ENCODE measurements at regions not wholly inside any gene's neighbourhood (a gene's known extent, or its start where the extent isn't known, plus 50 kb on each side); places are given as distances from the start of the nearest gene placed in this dataset.
"Not testable (repeated sequence)": the region's sequence is repeated elsewhere in the genome, so short reads cannot be mapped to it uniquely, and the experiment has no call there.

DNA sequence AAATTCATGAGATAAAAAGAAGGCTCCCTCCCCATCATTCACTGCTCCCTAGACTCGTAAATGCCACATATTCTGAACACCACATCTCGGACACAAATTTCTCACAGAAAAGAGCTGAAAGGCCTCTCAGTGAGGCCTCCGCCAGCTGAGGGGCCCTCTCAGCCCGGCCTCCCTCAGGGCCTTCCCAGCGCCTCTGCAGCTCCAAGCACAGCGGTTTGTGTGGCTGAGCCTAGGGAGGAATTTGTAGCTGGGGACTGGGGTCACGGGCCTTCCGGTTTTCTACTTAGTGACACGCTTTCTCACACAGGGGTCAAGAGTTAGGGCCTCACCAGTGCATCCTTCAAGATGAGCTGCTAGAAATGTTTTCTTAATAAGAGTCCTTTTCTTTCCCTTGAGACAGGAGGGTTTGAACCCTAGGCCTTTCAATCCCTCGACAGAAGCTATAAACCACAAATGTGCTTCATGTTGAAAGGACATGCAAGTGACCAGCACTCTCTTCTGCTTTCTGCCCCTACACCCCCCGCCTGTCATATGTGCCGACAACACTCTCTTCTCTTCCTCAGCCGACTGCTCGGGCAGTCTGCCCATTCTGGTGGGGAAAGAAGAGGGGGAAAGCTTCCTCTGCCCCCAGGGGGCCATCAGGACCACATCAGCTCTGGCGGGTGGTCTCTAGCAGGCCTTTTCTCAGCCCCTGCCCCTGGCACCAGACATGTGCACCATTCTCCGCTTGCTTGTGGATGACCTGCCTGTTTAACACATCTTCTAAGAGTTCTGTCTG is 104.9 kb downstream of the CHIC2 start:
- DNase-seq = no peak

DNA sequence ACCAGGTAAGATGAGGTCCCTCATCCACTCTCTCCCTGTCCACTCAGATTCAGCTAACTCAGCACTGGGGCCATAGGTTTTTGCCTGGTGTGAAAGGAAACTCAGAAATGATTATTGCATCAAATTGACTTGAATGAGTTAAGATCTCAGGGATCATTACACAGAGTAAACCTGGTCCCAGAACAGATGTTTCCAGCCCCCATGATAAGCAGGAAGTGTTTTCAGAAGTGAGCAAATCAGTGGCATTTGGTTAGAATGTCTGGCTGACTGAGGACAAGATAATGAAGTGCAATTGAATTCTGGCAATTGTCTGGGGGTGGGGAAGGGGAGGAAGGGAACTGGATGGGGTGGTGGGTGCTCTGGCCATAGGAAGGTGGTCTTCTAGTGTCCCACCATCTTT is 108.0 kb downstream of the CHIC2 start:
- DNase-seq = no peak

DNA sequence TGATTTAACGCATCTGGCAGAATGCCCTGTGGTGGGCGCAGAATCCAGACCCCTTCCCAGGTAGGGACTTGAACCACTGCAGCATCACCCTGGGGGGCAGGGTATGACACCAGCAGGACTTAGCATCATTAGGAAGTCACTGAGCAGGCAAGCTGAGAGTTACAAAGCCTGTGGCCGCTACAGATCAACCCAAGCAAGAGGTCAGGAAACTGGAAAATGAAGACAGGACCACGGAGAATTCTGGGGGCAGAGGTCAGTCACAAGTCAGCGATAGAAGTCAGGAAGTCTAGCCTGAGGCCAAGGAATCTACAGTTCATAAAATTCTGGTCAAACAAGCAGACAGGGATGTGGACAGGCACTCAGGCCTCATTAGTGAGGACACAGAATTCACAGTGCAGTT is 108.4 kb downstream of the CHIC2 start:
- DNase-seq = no peak

DNA sequence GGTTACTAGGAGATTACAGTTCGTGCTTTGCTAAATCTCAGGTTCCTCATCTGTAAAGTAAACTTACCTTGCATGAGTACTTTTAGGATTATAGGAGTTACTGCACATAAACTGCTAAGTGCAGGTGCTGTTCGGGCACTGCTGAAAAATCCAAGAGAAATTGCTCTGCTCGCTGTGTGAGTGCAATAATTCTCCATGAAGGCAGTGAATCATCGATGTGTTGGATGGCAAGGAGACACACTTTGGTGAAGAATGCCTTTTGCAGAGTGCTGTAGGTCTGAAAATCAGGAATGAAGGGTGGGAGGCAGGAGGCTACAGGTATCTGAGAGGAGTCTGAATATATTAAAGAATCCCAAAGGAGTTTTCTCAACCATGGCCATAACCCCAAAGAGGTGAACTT is 113.0 kb downstream of the CHIC2 start:
- DNase-seq = no peak

DNA sequence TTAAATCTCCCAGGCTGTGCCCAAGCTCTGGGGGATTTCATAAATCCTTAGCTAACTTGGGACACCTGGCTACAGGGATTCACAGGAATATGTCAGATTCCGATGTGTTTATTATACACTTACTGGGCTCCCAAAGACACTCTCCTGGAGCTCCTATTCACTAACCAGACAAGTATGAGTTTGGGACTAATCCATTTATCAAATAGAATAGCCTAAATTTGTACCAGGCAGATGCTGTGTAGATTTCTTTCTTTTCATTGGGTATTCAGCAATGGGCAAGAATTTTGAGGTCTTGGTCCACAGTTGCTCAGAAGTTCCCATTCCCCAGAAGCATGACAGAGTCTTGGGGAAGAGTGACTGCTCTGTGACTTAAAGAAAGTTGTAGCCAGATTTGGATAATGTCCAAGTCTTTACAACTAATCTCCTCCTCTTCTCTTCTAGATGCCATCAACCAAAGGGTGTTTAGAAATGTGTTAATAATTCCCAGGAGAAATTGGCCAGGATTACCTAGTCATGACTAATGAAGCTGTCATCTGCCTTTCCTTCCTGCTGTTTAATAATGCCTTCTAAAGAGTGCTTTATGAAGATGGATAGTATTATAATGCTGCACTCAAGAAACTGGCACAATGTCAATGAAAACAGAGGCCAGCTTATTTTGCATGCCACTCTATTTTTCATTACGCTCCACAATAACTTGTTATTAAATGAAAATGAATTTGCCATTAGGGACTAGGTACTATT is 120.9 kb downstream of the CHIC2 start:
- DNase-seq = no peak

DNA sequence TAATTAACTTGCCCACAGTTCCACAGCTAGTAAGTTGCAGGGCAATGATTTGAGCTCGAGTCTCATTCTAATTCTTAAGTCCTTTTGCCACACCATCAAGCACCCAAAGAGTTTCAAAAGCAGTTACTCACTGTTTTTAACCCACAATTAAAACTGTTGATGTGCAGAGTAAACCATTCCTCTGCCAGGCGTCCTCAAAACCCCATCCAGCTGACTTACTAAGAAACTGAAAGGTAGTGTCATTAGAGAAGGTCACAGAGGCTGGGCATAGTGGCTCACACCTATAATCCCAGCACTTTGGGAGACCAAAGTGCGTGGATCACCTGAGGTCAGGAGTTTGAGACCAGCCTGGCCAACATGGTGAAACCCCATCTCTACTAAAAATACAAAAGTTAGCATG is 121.7 kb downstream of the CHIC2 start:
- DNase-seq = no peak

DNA sequence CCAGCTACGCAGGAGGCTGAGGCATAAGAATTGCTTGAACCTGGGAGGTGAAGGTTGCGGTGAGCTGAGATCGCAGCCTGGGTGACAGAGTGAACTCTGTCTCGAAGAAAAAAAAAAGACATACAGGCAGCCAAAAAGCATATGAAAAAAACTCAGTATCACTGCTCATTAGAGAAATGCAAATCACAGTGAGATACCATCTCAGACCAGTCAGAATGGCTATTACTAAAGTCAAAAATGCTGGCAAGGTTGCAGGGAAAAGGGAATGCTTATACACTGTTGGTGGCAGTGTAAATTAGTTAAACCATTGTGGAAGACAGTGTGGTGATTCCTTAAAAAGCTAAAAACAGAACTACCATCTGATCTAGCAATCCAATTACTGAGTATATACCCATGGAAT is 123.1 kb downstream of the CHIC2 start:
- no peak for DNase-seq

DNA sequence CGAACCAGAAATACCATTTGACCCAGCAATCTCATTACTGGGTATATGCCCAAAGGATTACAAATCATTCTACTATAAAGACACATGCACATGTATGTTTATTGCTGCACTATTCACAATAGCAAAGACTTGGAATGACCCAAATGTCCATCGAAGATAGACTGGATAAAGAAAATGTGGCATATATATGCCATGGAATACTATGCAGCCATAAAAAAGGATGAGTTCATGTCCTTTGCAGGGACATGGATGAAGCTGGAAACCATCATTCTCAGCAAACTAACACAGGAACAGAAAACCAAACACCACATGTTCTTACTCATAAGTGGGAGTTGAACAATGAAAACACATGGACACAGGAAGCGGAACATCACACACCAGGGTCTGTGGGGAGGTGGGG is 124.5 kb downstream of the CHIC2 start:
- not testable (repeated sequence) for DNase-seq

DNA sequence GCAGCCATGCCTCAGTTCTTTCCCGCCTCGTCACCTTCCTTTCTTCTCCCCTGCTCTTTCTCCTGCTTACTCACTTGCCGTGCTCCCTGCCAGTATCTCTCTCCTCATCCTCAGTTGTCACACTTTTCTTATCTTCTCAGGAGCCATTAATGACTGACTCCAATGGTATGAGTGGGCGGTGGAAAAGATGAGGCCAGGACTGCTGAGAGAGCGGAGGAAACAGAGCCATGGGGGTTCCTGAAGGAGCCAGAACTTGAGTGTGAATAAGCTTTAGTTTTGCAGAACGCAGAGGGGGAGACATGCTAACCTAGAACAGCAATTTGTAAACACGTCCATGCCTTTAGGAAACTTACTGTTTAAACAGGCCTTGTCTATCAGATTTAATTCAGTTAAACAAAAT is 126.5 kb downstream of the CHIC2 start:
- DNase-seq = no peak

DNA sequence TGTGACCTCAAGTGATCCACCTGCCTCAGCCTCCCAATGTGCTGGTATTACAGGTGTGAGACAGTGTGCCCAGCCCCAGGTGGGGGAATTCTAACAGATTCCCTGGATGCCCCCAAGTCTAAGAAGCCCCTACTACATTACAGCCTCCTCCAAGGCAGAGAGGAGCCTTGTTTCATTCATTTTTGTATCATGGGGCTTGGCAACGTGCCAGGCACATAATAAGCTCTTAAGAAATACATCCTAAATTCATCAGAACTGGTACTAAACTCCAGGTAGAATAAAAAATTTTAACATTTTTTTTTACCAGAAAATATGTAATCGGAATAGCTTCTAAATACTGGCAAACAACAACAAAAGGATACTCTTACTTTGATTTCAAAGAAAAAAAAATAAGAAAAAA is 127.1 kb downstream of the CHIC2 start:
- no peak for DNase-seq

DNA sequence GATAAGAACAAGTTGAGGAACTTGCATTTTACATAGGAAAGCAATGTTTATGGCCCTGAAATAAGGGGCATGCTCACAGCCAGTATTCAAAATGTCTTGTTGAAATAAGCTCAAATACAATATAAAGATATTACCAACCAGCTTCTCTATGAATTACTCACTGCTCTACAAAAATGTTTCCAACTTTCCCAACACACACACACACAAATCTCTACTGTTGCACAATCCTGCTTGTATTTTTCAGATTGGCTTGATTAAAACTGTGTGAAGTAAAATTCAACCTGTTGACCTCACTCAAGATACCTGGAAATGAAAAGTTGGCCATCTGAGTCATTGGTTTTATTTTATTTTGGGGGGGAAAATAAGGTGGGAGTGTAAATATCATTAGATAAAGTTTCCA is 128.6 kb downstream of the CHIC2 start:
- DNase-seq = no peak

DNA sequence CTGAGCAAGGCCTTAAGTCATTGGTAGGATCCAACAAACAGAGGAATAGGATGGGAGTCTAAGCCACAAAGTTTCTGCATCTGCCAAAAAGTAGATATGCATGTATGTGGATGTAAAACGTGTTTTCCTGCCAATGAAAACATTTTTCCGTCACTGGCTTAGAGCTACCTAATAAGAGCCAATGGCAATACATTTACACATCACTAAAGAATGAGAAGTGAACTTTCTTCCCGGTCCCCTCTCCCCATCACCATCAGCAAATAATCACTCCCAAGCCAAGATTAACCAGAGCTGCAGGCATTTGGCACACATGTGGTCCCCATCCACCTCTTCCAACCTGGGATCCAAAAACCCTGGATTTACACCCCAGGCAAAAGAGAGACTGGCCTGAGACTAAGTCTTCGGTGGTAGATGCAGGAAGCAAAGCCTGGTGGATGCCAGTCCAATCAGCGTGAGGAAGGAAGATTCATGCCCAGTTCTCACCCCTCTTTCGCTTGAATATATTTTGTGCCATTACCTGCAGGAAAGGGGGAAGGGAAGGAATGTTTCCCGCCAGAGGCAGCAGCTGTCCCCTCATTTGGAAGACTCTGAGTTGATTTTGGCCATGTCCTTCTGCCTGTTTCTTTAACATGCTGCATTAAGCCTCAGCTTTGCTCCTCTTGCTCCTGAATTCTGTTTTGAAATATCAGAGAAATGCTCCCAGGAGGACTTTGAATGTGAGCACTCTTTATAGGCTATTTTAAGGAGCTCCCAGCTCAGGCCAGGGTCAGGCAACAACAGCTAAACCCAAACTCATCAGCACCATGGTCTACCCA is 131.4 kb downstream of the CHIC2 start:
- no peak for DNase-seq

DNA sequence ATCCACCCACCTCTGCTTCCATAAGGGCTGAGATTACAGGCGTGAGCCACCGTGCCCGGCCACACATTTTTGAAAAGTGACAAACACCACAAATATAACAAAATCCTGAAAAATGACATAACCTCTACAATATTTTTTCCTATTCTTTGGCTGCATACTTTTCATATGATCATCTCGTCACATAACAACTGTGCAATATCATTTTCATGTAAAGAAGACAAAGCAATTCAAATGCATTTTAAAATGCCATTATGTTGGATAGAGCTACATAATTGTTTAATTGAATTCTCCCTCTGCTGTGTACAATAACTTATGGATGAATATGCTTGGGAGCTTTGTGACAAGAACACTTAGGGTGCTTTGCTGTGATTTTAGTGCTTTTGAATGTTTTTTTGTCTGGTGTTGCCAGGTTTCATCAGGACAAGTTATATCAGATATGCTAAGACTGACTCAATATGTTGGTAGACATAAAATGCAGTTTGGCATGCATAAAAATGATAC is 132.9 kb downstream of the CHIC2 start:
- no peak for DNase-seq

DNA sequence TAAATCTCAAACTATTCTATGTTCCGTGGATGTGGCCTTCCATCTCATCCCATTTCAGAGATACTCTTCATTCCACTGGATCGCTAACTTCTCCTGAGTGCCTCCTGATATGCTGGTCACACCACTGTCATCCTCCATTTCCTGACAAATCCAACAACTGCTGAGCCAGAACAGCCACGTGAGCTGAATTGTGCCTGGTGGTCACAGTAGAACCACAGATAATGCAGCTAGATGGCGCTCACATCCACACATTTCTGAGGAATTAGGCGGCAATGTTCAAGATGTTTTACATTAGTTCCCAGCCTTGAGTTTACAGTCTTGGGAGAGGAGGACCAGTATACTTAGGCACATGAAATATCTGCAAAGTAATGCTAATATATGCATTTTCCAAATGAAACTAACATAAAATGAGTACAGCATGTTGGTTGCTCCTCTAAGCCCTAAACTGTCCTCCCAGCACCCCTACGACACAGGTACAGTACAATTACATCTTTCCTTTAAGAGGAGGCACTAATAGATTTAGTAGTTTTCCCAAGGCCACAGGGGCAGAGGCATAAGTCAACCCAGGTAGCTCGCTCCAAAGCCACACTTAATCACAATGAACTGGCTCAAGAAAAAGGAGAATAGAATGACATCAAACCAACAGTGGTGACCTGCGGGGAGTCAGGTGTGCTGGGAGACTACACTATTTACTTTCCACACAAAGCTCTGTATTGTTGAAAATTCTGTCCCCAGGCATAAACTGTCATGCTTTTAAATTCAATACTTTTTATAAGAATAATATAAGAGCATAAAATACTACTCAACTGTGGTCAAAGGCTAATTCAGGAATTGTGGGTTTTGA is 134.2 kb downstream of the CHIC2 start:
- DNase-seq = peak; percentile 90

DNA sequence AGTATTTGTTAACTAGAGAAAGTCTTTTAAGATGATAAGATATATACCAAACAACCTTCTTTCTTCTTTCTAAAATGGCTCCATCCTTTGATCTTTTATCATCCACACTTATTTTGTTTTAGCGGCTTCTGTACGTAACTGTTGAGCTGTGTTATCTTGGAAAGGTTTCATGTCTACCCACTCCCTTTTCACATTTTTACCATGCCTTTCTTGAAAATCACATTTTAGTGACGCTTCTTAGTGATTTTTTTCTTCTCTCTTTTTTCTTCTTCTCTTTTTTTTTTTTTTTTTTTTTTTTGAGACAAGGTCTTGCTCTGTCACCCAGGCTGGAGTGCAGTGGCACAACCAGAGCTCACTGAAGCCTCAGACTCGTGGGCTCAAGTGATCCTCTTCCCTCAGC is 135.1 kb downstream of the CHIC2 start:
- no peak for DNase-seq

DNA sequence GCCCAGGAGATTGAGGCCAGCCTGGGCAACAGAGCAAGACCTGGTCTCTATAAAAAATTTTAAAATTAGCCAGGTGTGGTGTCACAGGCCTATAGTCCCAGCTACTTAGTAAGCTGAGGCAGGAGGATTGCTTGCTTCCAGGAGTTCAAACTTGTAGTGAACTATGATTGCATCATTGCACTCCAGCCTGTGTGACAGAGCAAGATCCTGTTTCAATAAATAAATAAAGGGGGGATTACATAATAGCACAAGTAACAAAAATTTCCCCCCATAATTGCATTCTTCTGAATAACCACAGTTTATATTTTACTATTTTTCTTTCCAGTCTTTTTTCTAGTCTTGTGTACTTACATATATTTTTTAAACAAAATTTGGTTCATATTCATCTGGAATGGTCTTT is 135.6 kb downstream of the CHIC2 start:
- DNase-seq = no peak

DNA sequence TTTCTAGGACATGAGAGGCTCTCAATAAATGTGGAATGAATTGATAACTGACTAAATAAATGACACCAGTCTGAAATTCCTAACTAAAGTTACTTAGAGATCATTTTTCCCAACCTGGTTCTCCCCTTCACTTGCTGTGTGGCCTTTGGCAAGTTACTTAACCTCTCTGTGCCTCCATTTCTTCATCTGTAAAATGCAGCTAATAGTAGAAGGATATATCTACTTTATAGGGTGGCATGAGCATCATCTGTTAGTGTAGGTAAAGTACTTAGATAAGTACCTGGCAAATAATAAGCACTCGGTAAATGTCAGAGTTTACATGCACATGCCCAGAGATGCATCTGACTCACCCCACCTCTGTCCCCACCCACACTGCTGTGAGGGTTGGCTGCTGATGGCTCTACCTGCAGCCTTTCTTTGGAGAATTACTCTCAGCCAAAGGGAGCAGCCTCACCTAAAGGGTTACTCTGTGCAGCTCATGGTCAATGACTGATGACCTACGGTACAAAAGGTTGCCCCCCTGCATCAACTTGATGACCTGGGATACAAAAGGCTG is 139.3 kb downstream of the CHIC2 start:
- DNase-seq = no peak

DNA sequence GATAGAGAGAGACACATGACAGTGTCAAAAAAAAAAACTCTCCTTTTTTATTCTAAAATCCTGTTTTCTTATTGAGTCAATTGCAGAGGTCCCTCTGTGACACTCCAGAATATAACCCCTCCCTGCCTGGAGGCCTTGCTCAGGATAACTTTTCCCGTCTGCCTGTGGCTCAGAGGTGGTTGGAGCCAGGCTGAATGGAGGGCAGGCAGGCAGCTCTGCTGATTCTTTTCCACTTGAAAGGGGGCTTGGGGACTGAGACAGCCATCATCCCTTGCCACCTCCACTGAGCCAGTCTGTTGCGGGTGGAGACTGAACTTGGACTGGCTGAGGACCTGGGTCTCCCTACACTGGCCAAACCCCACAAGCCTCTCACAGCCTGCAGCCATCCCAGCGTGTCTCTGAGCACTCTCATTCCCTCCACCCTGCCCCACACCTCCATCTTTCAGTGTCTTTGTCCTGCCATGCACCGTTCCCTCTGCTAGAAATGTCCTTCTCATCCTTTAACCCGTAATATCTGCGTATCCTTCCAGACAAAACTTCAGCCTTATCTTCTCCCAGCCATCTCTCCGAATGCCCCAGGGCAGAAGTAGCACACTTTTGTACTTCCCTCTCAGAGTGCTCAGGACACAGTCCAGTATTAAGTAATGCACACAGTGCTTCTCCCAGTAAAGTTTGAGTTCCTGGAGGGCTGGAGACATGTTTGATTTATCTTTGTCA is 139.9 kb downstream of the CHIC2 start:
- no peak for DNase-seq

DNA sequence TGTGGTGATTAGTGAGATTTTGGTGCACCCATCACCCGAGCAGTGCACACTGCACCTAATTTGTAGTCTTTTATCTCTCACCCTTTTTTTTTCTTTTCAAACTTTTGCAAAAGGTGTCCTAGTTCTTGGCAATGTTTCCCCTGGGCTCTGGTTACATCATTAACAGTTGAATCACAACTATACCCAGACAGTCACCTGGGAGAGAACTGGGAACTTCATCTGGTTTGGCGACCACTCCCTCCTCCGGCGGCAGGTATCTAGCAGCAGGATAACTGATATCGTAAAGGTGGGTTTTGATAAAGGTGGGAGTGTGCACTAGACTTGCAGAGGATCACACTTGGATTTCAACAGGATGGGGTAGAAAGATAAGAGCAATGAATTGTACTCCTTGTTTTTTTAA is 140.5 kb downstream of the CHIC2 start:
- no peak for DNase-seq

DNA sequence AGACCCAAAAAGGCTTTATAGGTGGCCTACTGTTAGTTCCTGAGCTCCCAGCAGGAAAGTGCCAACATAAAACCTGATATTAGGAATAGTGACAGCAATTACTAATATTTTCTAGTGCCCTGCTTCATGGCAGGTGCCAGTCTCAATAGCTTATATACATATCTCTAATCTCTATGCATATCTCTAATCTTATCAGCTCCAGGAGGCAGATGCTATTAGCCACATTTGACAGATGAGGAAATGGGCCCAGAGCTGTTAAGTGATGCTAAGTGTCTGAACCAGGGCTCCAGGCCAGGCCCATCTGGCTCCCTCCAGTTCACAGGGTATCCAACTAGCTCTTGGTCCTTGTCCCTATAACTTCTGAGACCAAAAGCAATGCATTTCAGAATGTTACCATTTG is 142.5 kb downstream of the CHIC2 start:
- DNase-seq = peak; percentile 31

DNA sequence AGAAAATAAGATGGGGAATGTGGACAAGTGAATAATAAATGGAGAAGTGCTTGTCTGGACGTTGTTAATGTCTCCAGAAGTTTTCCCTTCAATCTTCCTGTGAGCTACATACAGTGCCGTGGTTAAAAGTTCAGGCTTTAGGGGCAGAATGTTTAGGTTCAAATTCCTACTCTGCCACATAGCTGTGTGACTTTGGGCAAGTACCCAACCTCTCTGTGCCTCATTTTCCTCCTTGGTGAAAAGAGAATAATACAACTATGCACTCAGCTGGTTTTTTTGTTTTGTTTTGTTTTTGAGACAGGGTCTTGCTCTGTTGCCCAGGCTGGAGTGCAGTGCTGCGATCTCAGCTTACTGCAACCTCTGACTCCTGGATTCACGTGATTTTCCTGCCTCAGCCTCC is 143.5 kb downstream of the CHIC2 start:
- DNase-seq = no peak

DNA sequence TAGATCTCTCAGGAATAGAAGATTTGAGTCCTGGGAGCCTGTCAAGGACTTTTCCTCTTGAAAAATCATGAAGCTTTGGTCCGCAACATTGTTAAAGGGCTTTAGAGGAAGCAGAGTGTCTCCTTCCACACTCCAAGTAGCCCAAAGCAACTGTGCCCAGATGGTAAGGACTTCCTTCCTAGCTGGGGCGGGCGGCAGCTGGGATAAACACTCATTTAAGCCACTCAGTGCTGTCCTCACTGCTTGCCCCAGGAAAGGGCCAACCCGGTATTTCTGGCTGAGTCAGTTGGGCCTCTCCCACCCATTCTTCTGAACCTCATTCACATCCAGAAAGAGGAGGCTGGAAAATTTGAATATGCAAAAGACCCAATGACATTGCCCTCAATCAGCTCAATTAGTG is 144.3 kb downstream of the CHIC2 start:
- DNase-seq = no peak

Data from hematopoietic multipotent progenitor cell treated with erythropoietin and hydrocortisone succinate and interleukin-3 and kit ligand, for 6 days (in vitro differentiated cells).